IMR-90 (cell line): ENCODE measurements at regions not wholly inside any gene's neighbourhood (a gene's known extent, or its start where the extent isn't known, plus 50 kb on each side); places are given as distances from the start of the nearest gene placed in this dataset.

Experiments
- MXI1 ChIP-seq: IDR thresholded peaks from 2 replicates; pipeline ENCODE4 v1.6.1; 2012; ENCODE audit warnings: low read depth, mild to moderate bottlenecking, low read length, moderate library complexity, borderline replicate concordance
- POLR2A ChIP-seq: IDR thresholded peaks from 2 replicates; pipeline ENCODE4 v1.6.1; 2012; ENCODE audit warnings: mild to moderate bottlenecking, low read depth, low read length
- RAD21 ChIP-seq: IDR thresholded peaks from 2 replicates; pipeline ENCODE4 v1.6.1; 2012; ENCODE audit warnings: low read length, improper control_type of control experiment
- RCOR1 ChIP-seq: IDR thresholded peaks from 2 replicates; pipeline ENCODE4 v1.6.1; 2012; ENCODE audit warnings: mild to moderate bottlenecking, low read length, improper control_type of control experiment; ENCODE audit not compliant: insufficient replicate concordance
- USF2 ChIP-seq: fragments of 150-350 bp; IDR thresholded peaks from 2 replicates; pipeline ENCODE4 v1.6.1; 2017; ENCODE audit warnings: mild to moderate bottlenecking, antibody characterized with exemption, low read length, low read depth
- TF ChIP-seq, protein P1 (sequence below): conservative IDR thresholded peaks from 2 replicates; pipeline ENCODE4 v1.5.1; 2012; ENCODE audit warnings: mild to moderate bottlenecking, low read depth, low read length, improper control_type of control experiment

DNA sequence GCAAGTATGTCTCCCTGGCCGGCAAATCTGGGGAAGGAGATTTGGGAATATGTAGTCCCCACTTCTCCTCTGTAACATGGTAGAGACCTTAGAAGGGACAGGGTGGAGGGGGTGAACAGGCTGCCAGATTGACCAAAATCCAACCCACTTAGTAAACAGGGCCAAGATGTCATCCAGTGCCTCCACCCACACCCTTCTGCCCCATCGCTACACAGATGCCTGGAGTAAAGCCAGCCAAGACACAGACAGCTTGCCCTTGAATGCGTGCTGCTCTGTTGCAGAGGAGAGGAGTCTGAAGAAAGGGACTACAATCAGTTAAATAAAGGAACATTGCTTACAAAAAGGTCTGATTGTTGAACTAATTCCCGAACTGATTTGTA lies 160.1 kb upstream of the LDB2 start:
- TF ChIP-seq, protein P1, sequence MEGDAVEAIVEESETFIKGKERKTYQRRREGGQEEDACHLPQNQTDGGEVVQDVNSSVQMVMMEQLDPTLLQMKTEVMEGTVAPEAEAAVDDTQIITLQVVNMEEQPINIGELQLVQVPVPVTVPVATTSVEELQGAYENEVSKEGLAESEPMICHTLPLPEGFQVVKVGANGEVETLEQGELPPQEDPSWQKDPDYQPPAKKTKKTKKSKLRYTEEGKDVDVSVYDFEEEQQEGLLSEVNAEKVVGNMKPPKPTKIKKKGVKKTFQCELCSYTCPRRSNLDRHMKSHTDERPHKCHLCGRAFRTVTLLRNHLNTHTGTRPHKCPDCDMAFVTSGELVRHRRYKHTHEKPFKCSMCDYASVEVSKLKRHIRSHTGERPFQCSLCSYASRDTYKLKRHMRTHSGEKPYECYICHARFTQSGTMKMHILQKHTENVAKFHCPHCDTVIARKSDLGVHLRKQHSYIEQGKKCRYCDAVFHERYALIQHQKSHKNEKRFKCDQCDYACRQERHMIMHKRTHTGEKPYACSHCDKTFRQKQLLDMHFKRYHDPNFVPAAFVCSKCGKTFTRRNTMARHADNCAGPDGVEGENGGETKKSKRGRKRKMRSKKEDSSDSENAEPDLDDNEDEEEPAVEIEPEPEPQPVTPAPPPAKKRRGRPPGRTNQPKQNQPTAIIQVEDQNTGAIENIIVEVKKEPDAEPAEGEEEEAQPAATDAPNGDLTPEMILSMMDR, result no peak
- TF ChIP-seq RCOR1 (no peak), POLR2A (no peak), MXI1 (no peak), RAD21 (no peak), USF2 (no peak)
